HFFc6 (cell line): ENCODE measurements at regions not wholly inside any gene's neighbourhood (a gene's known extent, or its start where the extent isn't known, plus 50 kb on each side); places are given as distances from the start of the nearest gene placed in this dataset.

Experiments
- DNase-seq: peaks from one replicate; pipeline ENCODE4 v3.0.0-alpha.2; 2018
- H3K27ac Mint-ChIP-seq: 2 replicates; pipeline ENCODE4 v1.8.0; 2020; ENCODE audit warnings: mild to moderate bottlenecking, mixed read lengths
- H3K27me3 Mint-ChIP-seq: 2 replicates; pipeline ENCODE4 v1.8.0; 2021; ENCODE audit warnings: mild to moderate bottlenecking, moderate library complexity, mixed read lengths; ENCODE audit not compliant: insufficient read depth
- H3K36me3 Mint-ChIP-seq: 2 replicates; pipeline ENCODE4 v1.8.0; 2021; ENCODE audit warnings: low read depth, mixed read lengths
- H3K4me1 Mint-ChIP-seq: 2 replicates; pipeline ENCODE4 v1.8.0; 2020; ENCODE audit warnings: low read depth, mixed read lengths
- H3K4me3 Mint-ChIP-seq: 2 replicates; pipeline ENCODE4 v1.8.0; 2020; ENCODE audit warnings: mild to moderate bottlenecking, moderate library complexity, mixed read lengths
- H3K9me3 Mint-ChIP-seq: 2 replicates; pipeline ENCODE4 v1.8.0; 2020; ENCODE audit warnings: mild to moderate bottlenecking, mixed read lengths
- CTCF ChIP-seq: fragments of 200-600 bp; sonication (generic); IDR thresholded peaks from 2 replicates; pipeline ENCODE4 v1.5.0; 2021; ENCODE audit warnings: antibody characterized with exemption, mild to moderate bottlenecking

- H3K4me1 Mint-ChIP-seq: no peaks in the 10 kb centered on the region
- no peak for TF ChIP-seq CTCF
- H3K27ac Mint-ChIP-seq: no peak overlapping the region
- H3K4me3 Mint-ChIP-seq: no peak overlapping the region
- H3K27me3 Mint-ChIP-seq: peaks cover 6% of the 10 kb centered on the region
- no peaks in the 10 kb centered on the region for H3K36me3 Mint-ChIP-seq
- H3K9me3 Mint-ChIP-seq: no peaks in the 10 kb centered on the region
- no peak for DNase-seq
Observed at GRCh38 chr6:137407816-137408215, 86.4 kb downstream of the OLIG3 start.

GRCh38 chr6:137405806-137406205, 88.4 kb downstream of the OLIG3 start:
- Mint-ChIP-seq H3K27me3 (peaks cover 4% of the 10 kb centered on the region; the same call in 1 of the 2 replicates), H3K4me1 (no peaks in the 10 kb centered on the region), H3K4me3 (no peak overlapping the region), H3K27ac (no peak overlapping the region), H3K9me3 (no peaks in the 10 kb centered on the region), H3K36me3 (no peaks in the 10 kb centered on the region)
- no peak for TF ChIP-seq CTCF
- DNase-seq: no peak

GRCh38 chr6:137403855-137404254, 90.3 kb downstream of the OLIG3 start:
- Mint-ChIP-seq H3K27me3 (peaks cover 4% of the 10 kb centered on the region; the same call in 1 of the 2 replicates), H3K4me1 (no peaks in the 10 kb centered on the region), H3K9me3 (no peaks in the 10 kb centered on the region), H3K27ac (no peak overlapping the region), H3K4me3 (no peak overlapping the region), H3K36me3 (no peaks in the 10 kb centered on the region)
- no peak for DNase-seq
- no peak for TF ChIP-seq CTCF

- TF ChIP-seq CTCF: no peak
- no peak overlapping the region for H3K4me3 Mint-ChIP-seq
- H3K4me1 Mint-ChIP-seq: no peaks in the 10 kb centered on the region
- H3K27ac Mint-ChIP-seq: no peak overlapping the region
- DNase-seq: no peak
- peaks cover 4% of the 10 kb centered on the region; the same call in 1 of the 2 replicates for H3K27me3 Mint-ChIP-seq
- H3K36me3 Mint-ChIP-seq: no peaks in the 10 kb centered on the region
- no peaks in the 10 kb centered on the region for H3K9me3 Mint-ChIP-seq
Observed at GRCh38 chr6:137403443-137403842, 90.8 kb downstream of the OLIG3 start.

GRCh38 chr6:137402143-137402680, 92.0 kb downstream of the OLIG3 start:
- no peaks in the 10 kb centered on the region for H3K4me1 Mint-ChIP-seq
- H3K36me3 Mint-ChIP-seq: no peaks in the 10 kb centered on the region
- H3K27ac Mint-ChIP-seq: no peak overlapping the region
- 0 out of 2 replicates have a peak, but pooled peaks cover 4% of the 10 kb centered on the region for H3K9me3 Mint-ChIP-seq
- no peak for TF ChIP-seq CTCF
- H3K27me3 Mint-ChIP-seq: peaks cover 11% of the 10 kb centered on the region; the same call in 1 of the 2 replicates
- no peak overlapping the region for H3K4me3 Mint-ChIP-seq
- DNase-seq: no peak
